ENCODE measurements at regions not wholly inside any gene's neighbourhood (a gene's known extent, or its start where the extent isn't known, plus 50 kb on each side); places are given as distances from the start of the nearest gene placed in this dataset.

DNA sequence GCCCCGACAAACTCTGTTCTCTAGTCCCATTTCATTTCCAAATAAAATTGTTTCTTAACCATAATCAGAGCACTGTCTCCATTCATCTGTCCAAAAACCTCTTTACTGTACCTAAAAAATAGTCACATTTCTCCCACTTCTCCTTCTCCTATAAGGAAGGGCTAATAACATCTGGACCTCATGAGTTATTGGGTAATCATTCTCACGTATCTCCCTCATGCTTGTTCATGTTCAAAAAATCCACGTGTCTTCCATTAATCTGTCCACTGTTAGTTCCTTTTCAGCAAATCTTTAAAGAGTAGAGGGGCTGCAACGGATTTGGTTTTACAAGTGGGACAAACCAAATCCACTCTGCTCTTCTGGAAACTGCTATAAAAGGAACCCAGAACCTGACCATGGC, 1418.8 kb downstream of the MRPL39 start:
- TF ChIP-seq, protein P1, sequence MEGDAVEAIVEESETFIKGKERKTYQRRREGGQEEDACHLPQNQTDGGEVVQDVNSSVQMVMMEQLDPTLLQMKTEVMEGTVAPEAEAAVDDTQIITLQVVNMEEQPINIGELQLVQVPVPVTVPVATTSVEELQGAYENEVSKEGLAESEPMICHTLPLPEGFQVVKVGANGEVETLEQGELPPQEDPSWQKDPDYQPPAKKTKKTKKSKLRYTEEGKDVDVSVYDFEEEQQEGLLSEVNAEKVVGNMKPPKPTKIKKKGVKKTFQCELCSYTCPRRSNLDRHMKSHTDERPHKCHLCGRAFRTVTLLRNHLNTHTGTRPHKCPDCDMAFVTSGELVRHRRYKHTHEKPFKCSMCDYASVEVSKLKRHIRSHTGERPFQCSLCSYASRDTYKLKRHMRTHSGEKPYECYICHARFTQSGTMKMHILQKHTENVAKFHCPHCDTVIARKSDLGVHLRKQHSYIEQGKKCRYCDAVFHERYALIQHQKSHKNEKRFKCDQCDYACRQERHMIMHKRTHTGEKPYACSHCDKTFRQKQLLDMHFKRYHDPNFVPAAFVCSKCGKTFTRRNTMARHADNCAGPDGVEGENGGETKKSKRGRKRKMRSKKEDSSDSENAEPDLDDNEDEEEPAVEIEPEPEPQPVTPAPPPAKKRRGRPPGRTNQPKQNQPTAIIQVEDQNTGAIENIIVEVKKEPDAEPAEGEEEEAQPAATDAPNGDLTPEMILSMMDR (IDR thresholded peaks at IDR 0.05) = no peak
- no peak for TF ChIP-seq EZH2 (IDR thresholded peaks at IDR 0.05; ENCODE audit: borderline replicate concordance, insufficient read depth, low read depth, low read length, poor library complexity, severe bottlenecking)

Measured in B cell (primary cell).